ENCODE measurements at regions not wholly inside any gene's neighbourhood (a gene's known extent, or its start where the extent isn't known, plus 50 kb on each side); places are given as distances from the start of the nearest gene placed in this dataset.

GRCh38 chr5:66299463-66299862 is 155.4 kb downstream of the SREK1 start:
- no peak for DNase-seq
- intact Hi-C loops (cut with DNase I), result no loop called here

- intact Hi-C loops (cut with DNase I), result no loop called here
- DNase-seq, result no peak
These were observed 158.2 kb downstream of the SREK1 start for GRCh38 chr5:66302344-66302743.

- peak in 40 of 42 donors; percentile 21 to 86 (median 60) for DNase-seq
- intact Hi-C loops (cut with DNase I), result loop anchor here (2.0 kb wide), 1 partner anchor 451 kb away; no protein-coding TSS in a partner anchor
These were observed 162.2 kb downstream of the SREK1 start for GRCh38 chr5:66306105-66306843.

- intact Hi-C loops (cut with DNase I), result loop anchor here (2.0 kb wide), 1 partner anchor 450 kb away; no protein-coding TSS in a partner anchor
- no peak for DNase-seq
These were observed 162.8 kb downstream of the SREK1 start for GRCh38 chr5:66306844-66307315.

- DNase-seq, result peak in 9 of 42 donors; percentile 13 to 65 (median 35)
- intact Hi-C loops (cut with DNase I), result loop anchor here (2.0 kb wide), 1 partner anchor 449 kb away; no protein-coding TSS in a partner anchor
These were observed 163.6 kb downstream of the SREK1 start for GRCh38 chr5:66307647-66308241.

GRCh38 chr5:66312266-66312665 is 168.2 kb downstream of the SREK1 start:
- intact Hi-C loops (cut with DNase I), result no loop called here
- no peak for DNase-seq

GRCh38 chr5:66315784-66316183 is 171.7 kb downstream of the SREK1 start:
- intact Hi-C loops (cut with DNase I), result no loop called here
- DNase-seq, result no peak

GRCh38 chr5:66322786-66323528 is 178.9 kb downstream of the SREK1 start:
- intact Hi-C loops (cut with DNase I), result no loop called here
- no peak for DNase-seq

GRCh38 chr5:66323529-66323895 is 179.4 kb downstream of the SREK1 start:
- no peak for DNase-seq
- intact Hi-C loops (cut with DNase I), result no loop called here

- peak in 19 of 42 donors; percentile 7 to 48 (median 19) for DNase-seq
- intact Hi-C loops (cut with DNase I), result no loop called here
These were observed 180.3 kb downstream of the SREK1 start for GRCh38 chr5:66324357-66324756.

GRCh38 chr5:66326276-66326675 is 182.2 kb downstream of the SREK1 start:
- DNase-seq, result no peak
- intact Hi-C loops (cut with DNase I), result no loop called here

- DNase-seq, result no peak
- intact Hi-C loops (cut with DNase I), result no loop called here
These were observed 182.9 kb downstream of the SREK1 start for GRCh38 chr5:66327008-66327407.

GRCh38 chr5:66329078-66329477 is 185.0 kb downstream of the SREK1 start:
- intact Hi-C loops (cut with DNase I), result no loop called here
- no peak for DNase-seq

GRCh38 chr5:66333192-66333591 is 189.1 kb downstream of the SREK1 start:
- intact Hi-C loops (cut with DNase I), result no loop called here
- no peak for DNase-seq

- no peak for DNase-seq
- intact Hi-C loops (cut with DNase I), result no loop called here
These were observed 193.6 kb downstream of the SREK1 start for GRCh38 chr5:66337626-66338226.

- DNase-seq, result no peak
- intact Hi-C loops (cut with DNase I), result no loop called here
These were observed 194.7 kb downstream of the SREK1 start for GRCh38 chr5:66338828-66339227.

- peak in 7 of 42 donors; percentile 3 to 51 (median 29) for DNase-seq
- intact Hi-C loops (cut with DNase I), result no loop called here
These were observed 195.8 kb downstream of the SREK1 start for GRCh38 chr5:66339896-66340295.

GRCh38 chr5:66340786-66341185 is 196.7 kb downstream of the SREK1 start:
- intact Hi-C loops (cut with DNase I), result no loop called here
- DNase-seq, result no peak

GRCh38 chr5:66342341-66342880 is 198.3 kb downstream of the SREK1 start:
- intact Hi-C loops (cut with DNase I), result no loop called here
- no peak for DNase-seq
